ENCODE measurements at regions not wholly inside any gene's neighbourhood (a gene's known extent, or its start where the extent isn't known, plus 50 kb on each side); places are given as distances from the start of the nearest gene placed in this dataset.

- Histone ChIP-seq H3K4me2 (ENCODE audit: low read length) (no peak overlapping the region), H3K9me3 (ENCODE audit: insufficient read depth, low read depth, low read length) (no peaks in the 10 kb centered on the region), H2AFZ (ENCODE audit: low read depth, low read length) (no peak overlapping the region), H3K36me3 (ENCODE audit: insufficient read depth, low read length) (no peaks in the 10 kb centered on the region), H3K9ac (ENCODE audit: low read length) (no peak overlapping the region), H3K27me3 (ENCODE audit: insufficient read depth, low read length) (no peaks in the 10 kb centered on the region), H3K27ac (ENCODE audit: low read depth, low read length) (no peak overlapping the region), H3K4me1 (ENCODE audit: insufficient read depth, low read length) (no peaks in the 10 kb centered on the region), H3K79me2 (ENCODE audit: insufficient read depth, low read length) (no peaks in the 10 kb centered on the region), H3K4me3 (ENCODE audit: insufficient read depth, low read depth, low read length) (no peak overlapping the region), H4K20me1 (ENCODE audit: insufficient read depth, low read length) (no peaks in the 10 kb centered on the region)
- no peak overlapping the region for H3K27ac Mint-ChIP-seq (ENCODE audit: unreplicated experiment)
- no peaks in the 10 kb centered on the region for H3K27me3 Mint-ChIP-seq (ENCODE audit: low read depth, unreplicated experiment)
- H3K9me3 Mint-ChIP-seq (ENCODE audit: unreplicated experiment) = peaks cover 4% of the 10 kb centered on the region
- TF ChIP-seq CTCF (IDR thresholded peaks at IDR 0.05; ENCODE audit: insufficient read depth, low read depth, low read length) (no peak), EZH2 (IDR thresholded peaks at IDR 0.05; ENCODE audit: insufficient read depth, low read length) (no peak)
- no peak for DNase-seq (ENCODE audit: low read depth)
- no peaks in the 10 kb centered on the region for H3K36me3 Mint-ChIP-seq (ENCODE audit: low read depth, unreplicated experiment)
- no peak overlapping the region for H3K4me3 Mint-ChIP-seq (ENCODE audit: unreplicated experiment)
- FAIRE-seq = no peak
- no peaks in the 10 kb centered on the region for H3K4me1 Mint-ChIP-seq (ENCODE audit: low read depth, unreplicated experiment)
Observed at GRCh38 chr14:45877981-45878380, 625.0 kb upstream of the MIS18BP1 start.

- Histone ChIP-seq H3K27me3 (ENCODE audit: insufficient read depth, low read length) (no peaks in the 10 kb centered on the region), H3K79me2 (ENCODE audit: insufficient read depth, low read length) (no peaks in the 10 kb centered on the region), H3K36me3 (ENCODE audit: insufficient read depth, low read length) (no peaks in the 10 kb centered on the region), H3K4me3 (ENCODE audit: insufficient read depth, low read depth, low read length) (no peak overlapping the region), H3K4me1 (ENCODE audit: insufficient read depth, low read length) (no peaks in the 10 kb centered on the region), H3K4me2 (ENCODE audit: low read length) (no peak overlapping the region), H4K20me1 (ENCODE audit: insufficient read depth, low read length) (no peaks in the 10 kb centered on the region), H3K9ac (ENCODE audit: low read length) (no peak overlapping the region), H3K9me3 (ENCODE audit: insufficient read depth, low read depth, low read length) (no peaks in the 10 kb centered on the region), H3K27ac (ENCODE audit: low read depth, low read length) (no peak overlapping the region), H2AFZ (ENCODE audit: low read depth, low read length) (no peak overlapping the region)
- Mint-ChIP-seq H3K27ac (ENCODE audit: unreplicated experiment) (no peak overlapping the region), H3K4me1 (ENCODE audit: low read depth, unreplicated experiment) (peaks cover 9% of the 10 kb centered on the region), H3K4me3 (ENCODE audit: unreplicated experiment) (no peak overlapping the region), H3K9me3 (ENCODE audit: unreplicated experiment) (peaks cover 14% of the 10 kb centered on the region), H3K27me3 (ENCODE audit: low read depth, unreplicated experiment) (no peaks in the 10 kb centered on the region), H3K36me3 (ENCODE audit: low read depth, unreplicated experiment) (no peaks in the 10 kb centered on the region)
- FAIRE-seq (no peak), DNase-seq (ENCODE audit: low read depth) (no peak)
- TF ChIP-seq EZH2 (IDR thresholded peaks at IDR 0.05; ENCODE audit: insufficient read depth, low read length) (no peak), CTCF (IDR thresholded peaks at IDR 0.05; ENCODE audit: insufficient read depth, low read depth, low read length) (no peak)
Observed at GRCh38 chr14:45868863-45869262, 615.9 kb upstream of the MIS18BP1 start.

- H3K27me3 Mint-ChIP-seq (ENCODE audit: low read depth, unreplicated experiment) = no peaks in the 10 kb centered on the region
Observed at GRCh38 chr14:45868377-45868776, 615.4 kb upstream of the MIS18BP1 start.

More at GRCh38 chr14:45868377-45868776, 615.4 kb upstream of the MIS18BP1 start:
- H3K27ac Mint-ChIP-seq (ENCODE audit: unreplicated experiment) = no peak overlapping the region
- peaks cover 14% of the 10 kb centered on the region for H3K9me3 Mint-ChIP-seq (ENCODE audit: unreplicated experiment)
- Histone ChIP-seq H2AFZ (ENCODE audit: low read depth, low read length) (no peak overlapping the region), H3K4me1 (ENCODE audit: insufficient read depth, low read length) (no peaks in the 10 kb centered on the region), H3K27ac (ENCODE audit: low read depth, low read length) (no peak overlapping the region), H3K9me3 (ENCODE audit: insufficient read depth, low read depth, low read length) (no peaks in the 10 kb centered on the region), H3K36me3 (ENCODE audit: insufficient read depth, low read length) (no peaks in the 10 kb centered on the region), H3K4me3 (ENCODE audit: insufficient read depth, low read depth, low read length) (no peak overlapping the region), H3K27me3 (ENCODE audit: insufficient read depth, low read length) (no peaks in the 10 kb centered on the region), H3K79me2 (ENCODE audit: insufficient read depth, low read length) (no peaks in the 10 kb centered on the region), H3K4me2 (ENCODE audit: low read length) (no peak overlapping the region), H4K20me1 (ENCODE audit: insufficient read depth, low read length) (no peaks in the 10 kb centered on the region), H3K9ac (ENCODE audit: low read length) (no peak overlapping the region)
- no peak for FAIRE-seq
- H3K4me1 Mint-ChIP-seq (ENCODE audit: low read depth, unreplicated experiment) = peaks cover 9% of the 10 kb centered on the region
- H3K4me3 Mint-ChIP-seq (ENCODE audit: unreplicated experiment) = no peak overlapping the region
- H3K36me3 Mint-ChIP-seq (ENCODE audit: low read depth, unreplicated experiment) = no peaks in the 10 kb centered on the region
- no peak for DNase-seq (ENCODE audit: low read depth)
- TF ChIP-seq CTCF (IDR thresholded peaks at IDR 0.05; ENCODE audit: insufficient read depth, low read depth, low read length) (no peak), EZH2 (IDR thresholded peaks at IDR 0.05; ENCODE audit: insufficient read depth, low read length) (no peak)
